ENCODE measurements at regions not wholly inside any gene's neighbourhood (a gene's known extent, or its start where the extent isn't known, plus 50 kb on each side); places are given as distances from the start of the nearest gene placed in this dataset.

- no peak for DNase-seq (ENCODE audit: low spot score)
- no peaks in the 10 kb centered on the region for H3K9me3 Mint-ChIP-seq (ENCODE audit: unreplicated experiment)
- H3K36me3 Mint-ChIP-seq (ENCODE audit: low read depth, unreplicated experiment) = no peaks in the 10 kb centered on the region
- TF ChIP-seq, protein P1, sequence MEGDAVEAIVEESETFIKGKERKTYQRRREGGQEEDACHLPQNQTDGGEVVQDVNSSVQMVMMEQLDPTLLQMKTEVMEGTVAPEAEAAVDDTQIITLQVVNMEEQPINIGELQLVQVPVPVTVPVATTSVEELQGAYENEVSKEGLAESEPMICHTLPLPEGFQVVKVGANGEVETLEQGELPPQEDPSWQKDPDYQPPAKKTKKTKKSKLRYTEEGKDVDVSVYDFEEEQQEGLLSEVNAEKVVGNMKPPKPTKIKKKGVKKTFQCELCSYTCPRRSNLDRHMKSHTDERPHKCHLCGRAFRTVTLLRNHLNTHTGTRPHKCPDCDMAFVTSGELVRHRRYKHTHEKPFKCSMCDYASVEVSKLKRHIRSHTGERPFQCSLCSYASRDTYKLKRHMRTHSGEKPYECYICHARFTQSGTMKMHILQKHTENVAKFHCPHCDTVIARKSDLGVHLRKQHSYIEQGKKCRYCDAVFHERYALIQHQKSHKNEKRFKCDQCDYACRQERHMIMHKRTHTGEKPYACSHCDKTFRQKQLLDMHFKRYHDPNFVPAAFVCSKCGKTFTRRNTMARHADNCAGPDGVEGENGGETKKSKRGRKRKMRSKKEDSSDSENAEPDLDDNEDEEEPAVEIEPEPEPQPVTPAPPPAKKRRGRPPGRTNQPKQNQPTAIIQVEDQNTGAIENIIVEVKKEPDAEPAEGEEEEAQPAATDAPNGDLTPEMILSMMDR (IDR thresholded peaks at IDR 0.05; ENCODE audit: unreplicated experiment) = no peak
- no peaks in the 10 kb centered on the region for H3K4me1 Mint-ChIP-seq (ENCODE audit: unreplicated experiment)
- H3K27ac Mint-ChIP-seq (ENCODE audit: unreplicated experiment) = no peak overlapping the region
- no peaks in the 10 kb centered on the region for H3K27me3 Mint-ChIP-seq (ENCODE audit: unreplicated experiment)
- H3K4me3 Mint-ChIP-seq (ENCODE audit: unreplicated experiment) = no peak overlapping the region
Measured at GRCh38 chr7:41633690-41634089, 69.2 kb downstream of the INHBA start.

DNA sequence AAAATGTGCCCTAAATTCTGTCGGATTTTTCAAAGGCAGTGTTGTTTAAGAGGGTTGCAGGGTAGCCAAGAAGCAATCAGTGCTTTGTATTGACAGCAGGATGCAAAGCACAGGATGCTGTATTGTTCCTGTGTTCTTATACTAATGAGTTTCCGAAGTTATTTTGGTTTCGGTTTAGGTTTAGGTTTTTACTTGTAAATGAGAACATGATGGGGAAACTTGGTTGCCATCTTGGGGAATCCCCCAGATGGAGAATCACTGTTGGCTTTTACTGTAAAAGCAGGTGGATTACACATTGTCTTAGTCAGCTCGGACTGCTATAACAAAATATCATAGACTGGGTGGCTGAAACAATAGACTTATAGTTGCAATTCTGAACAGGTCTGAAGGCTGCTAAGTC is 72.1 kb downstream of the INHBA start:
- DNase-seq (ENCODE audit: low spot score) = no peak
- no peaks in the 10 kb centered on the region for H3K4me1 Mint-ChIP-seq (ENCODE audit: unreplicated experiment)
- TF ChIP-seq, protein P1 (IDR thresholded peaks at IDR 0.05; ENCODE audit: unreplicated experiment) = no peak
- no peaks in the 10 kb centered on the region for H3K27me3 Mint-ChIP-seq (ENCODE audit: unreplicated experiment)
- H3K36me3 Mint-ChIP-seq (ENCODE audit: low read depth, unreplicated experiment) = no peaks in the 10 kb centered on the region
- no peaks in the 10 kb centered on the region for H3K9me3 Mint-ChIP-seq (ENCODE audit: unreplicated experiment)
- no peak overlapping the region for H3K4me3 Mint-ChIP-seq (ENCODE audit: unreplicated experiment)
- H3K27ac Mint-ChIP-seq (ENCODE audit: unreplicated experiment) = no peak overlapping the region

GRCh38 chr7:41629711-41630111 is 73.2 kb downstream of the INHBA start:
- Mint-ChIP-seq H3K9me3 (ENCODE audit: unreplicated experiment) (no peaks in the 10 kb centered on the region), H3K27ac (ENCODE audit: unreplicated experiment) (no peak overlapping the region), H3K4me3 (ENCODE audit: unreplicated experiment) (no peak overlapping the region), H3K4me1 (ENCODE audit: unreplicated experiment) (no peaks in the 10 kb centered on the region), H3K36me3 (ENCODE audit: low read depth, unreplicated experiment) (no peaks in the 10 kb centered on the region), H3K27me3 (ENCODE audit: unreplicated experiment) (no peaks in the 10 kb centered on the region)
- DNase-seq (ENCODE audit: low spot score) = no peak
- TF ChIP-seq, protein P1 (IDR thresholded peaks at IDR 0.05; ENCODE audit: unreplicated experiment) = no peak

DNA sequence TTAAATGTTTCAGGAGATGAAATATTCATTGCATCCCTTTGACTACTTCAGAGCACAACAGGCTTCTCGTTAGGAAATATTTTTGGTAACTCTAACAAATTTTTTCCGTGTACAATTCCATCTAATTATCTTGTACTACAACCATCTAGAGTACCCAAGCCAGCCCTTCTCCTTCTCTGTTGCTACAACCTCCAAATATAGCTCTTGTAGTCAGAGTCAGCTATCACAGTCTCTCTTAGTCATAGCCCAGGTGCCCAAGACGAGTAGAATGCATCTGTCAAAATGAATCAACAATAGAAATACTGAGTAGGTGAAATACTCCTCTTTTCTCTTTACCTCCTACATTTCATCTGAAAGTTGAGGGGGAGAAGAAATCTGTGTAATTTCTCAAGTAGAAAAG is 74.0 kb downstream of the INHBA start:
- H3K4me3 Mint-ChIP-seq (ENCODE audit: unreplicated experiment) = no peak overlapping the region
- H3K36me3 Mint-ChIP-seq (ENCODE audit: low read depth, unreplicated experiment) = no peaks in the 10 kb centered on the region
- H3K4me1 Mint-ChIP-seq (ENCODE audit: unreplicated experiment) = no peaks in the 10 kb centered on the region
- DNase-seq (ENCODE audit: low spot score) = no peak
- no peaks in the 10 kb centered on the region for H3K27me3 Mint-ChIP-seq (ENCODE audit: unreplicated experiment)
- H3K9me3 Mint-ChIP-seq (ENCODE audit: unreplicated experiment) = no peaks in the 10 kb centered on the region
- no peak overlapping the region for H3K27ac Mint-ChIP-seq (ENCODE audit: unreplicated experiment)
- TF ChIP-seq, protein P1 (IDR thresholded peaks at IDR 0.05; ENCODE audit: unreplicated experiment) = no peak

DNA sequence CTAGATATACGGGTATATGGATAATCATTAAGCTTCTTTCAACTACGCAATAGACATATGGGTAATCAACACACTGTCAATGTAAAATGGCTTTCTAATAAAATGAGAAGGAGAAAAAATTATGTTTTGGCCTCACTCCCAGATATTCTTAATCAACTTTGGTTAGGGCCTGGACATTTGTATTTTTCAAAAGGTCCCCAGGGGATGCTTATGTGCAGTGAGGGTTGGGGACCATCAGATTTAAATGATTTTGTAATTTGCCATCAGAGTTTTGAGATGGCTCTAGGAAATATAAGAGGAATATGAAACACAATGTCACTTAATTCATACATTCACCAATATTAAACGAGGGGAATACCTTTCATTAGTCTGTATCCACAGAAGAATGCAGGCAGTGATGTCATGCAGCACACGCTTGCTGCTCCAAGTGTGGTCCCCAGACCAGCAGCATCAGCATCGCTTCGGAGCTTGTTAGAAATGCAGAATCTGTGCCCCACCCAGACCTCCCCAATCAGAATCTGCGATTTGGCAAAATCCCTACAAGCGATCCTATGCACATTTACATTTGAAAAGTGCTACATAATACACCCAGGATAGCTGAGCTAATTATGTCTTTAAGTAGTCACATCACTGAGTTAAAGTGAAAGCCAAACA is 75.1 kb downstream of the INHBA start:
- Mint-ChIP-seq H3K36me3 (ENCODE audit: low read depth, unreplicated experiment) (no peaks in the 10 kb centered on the region), H3K27me3 (ENCODE audit: unreplicated experiment) (no peaks in the 10 kb centered on the region), H3K9me3 (ENCODE audit: unreplicated experiment) (no peaks in the 10 kb centered on the region), H3K4me3 (ENCODE audit: unreplicated experiment) (no peak overlapping the region), H3K4me1 (ENCODE audit: unreplicated experiment) (no peaks in the 10 kb centered on the region), H3K27ac (ENCODE audit: unreplicated experiment) (no peak overlapping the region)
- TF ChIP-seq, protein P1 (IDR thresholded peaks at IDR 0.05; ENCODE audit: unreplicated experiment) = no peak
- no peak for DNase-seq (ENCODE audit: low spot score)
